ENCODE measurements at regions not wholly inside any gene's neighbourhood (a gene's known extent, or its start where the extent isn't known, plus 50 kb on each side); places are given as distances from the start of the nearest gene placed in this dataset.

DNA sequence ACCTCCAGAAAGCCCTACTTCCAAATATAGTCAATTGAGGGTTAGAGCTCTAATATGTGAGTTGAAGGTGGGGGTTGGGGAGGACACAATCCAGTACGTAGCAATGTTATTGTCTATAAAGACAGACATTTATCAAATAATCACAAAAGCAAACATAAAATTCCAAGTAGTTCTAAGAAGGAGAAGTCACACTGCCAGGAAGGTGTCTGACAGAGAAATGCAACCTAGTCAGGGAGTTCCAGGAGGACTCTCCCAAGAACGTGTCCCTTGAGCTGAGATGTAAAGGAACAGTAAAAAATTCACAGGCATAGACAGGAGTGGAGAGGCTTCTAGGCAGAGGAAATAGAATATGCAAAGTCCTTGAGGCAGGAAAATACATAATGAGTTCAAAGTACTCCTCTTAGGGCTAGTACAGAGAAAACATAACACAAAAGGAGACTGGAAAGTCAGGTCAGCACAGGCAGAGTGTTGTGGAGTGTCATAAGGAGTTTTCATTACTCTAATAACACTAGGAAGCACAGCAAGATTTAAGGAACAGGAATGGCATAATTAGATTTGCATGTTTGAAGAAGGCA lies 277.6 kb upstream of the STT3B start:
- TF ChIP-seq CTCF (IDR thresholded peaks at IDR 0.05), result no peak
- DNase-seq, result no peak
- no peak overlapping the region for H3K4me3 Mint-ChIP-seq
- no peaks in the 10 kb centered on the region for H3K27me3 Mint-ChIP-seq (ENCODE audit: insufficient read depth)
- peaks cover 5% of the 10 kb centered on the region; the same call in 1 of the 2 replicates for H3K36me3 Mint-ChIP-seq (ENCODE audit: low read depth)
- no peaks in the 10 kb centered on the region for H3K9me3 Mint-ChIP-seq
- H3K4me1 Mint-ChIP-seq (ENCODE audit: low read depth), result peaks cover 22% of the 10 kb centered on the region
- no peak overlapping the region for H3K27ac Mint-ChIP-seq

DNA sequence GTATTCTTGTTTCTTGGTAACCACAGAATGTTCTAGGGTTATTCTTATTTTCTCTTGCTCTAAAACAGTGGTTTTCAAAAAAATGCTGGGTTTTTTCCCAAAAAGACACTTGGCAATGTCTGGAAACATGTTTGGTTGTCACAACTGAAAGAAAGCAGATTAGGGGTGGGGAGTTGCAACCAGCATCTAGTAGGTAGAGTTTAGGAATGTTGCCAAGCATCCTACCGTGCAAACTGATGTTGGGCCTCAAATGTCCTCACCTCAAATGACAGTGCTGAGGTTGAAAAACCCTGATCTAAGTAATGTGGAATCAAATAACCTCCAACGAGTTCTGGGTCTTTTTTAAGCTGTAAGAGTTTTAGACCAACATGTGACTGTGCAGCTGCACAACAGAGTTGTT lies 270.5 kb upstream of the STT3B start:
- H3K4me3 Mint-ChIP-seq, result no peak overlapping the region
- H3K36me3 Mint-ChIP-seq (ENCODE audit: low read depth), result no peaks in the 10 kb centered on the region
- H3K9me3 Mint-ChIP-seq, result no peaks in the 10 kb centered on the region
- H3K27ac Mint-ChIP-seq, result no peak overlapping the region
- H3K4me1 Mint-ChIP-seq (ENCODE audit: low read depth), result no peaks in the 10 kb centered on the region
- H3K27me3 Mint-ChIP-seq (ENCODE audit: insufficient read depth), result no peaks in the 10 kb centered on the region
- TF ChIP-seq CTCF (IDR thresholded peaks at IDR 0.05), result no peak
- DNase-seq, result no peak

DNA sequence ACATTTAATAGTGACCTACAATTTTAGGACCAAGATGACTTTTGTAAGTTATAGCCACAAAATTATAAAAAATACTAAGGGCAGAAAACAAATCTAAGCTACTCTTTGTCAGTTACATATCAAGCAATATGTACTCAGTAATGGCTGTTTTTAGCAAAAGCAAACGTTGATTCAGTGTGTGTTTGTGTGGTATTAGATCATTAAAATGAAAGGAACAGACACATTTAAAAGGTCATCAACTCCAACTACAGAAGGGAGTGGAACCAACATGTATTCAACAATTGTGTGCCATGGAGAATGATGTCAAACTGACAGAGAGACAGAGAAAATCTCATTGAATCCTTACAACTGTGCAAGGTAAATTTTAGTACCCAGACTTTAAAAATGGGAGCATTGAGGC lies 268.8 kb upstream of the STT3B start:
- no peaks in the 10 kb centered on the region for H3K4me1 Mint-ChIP-seq (ENCODE audit: low read depth)
- no peak for TF ChIP-seq CTCF (IDR thresholded peaks at IDR 0.05)
- no peaks in the 10 kb centered on the region; the same call in 1 of the 2 replicates for H3K27me3 Mint-ChIP-seq (ENCODE audit: insufficient read depth)
- no peak overlapping the region for H3K27ac Mint-ChIP-seq
- no peak for DNase-seq
- no peak overlapping the region for H3K4me3 Mint-ChIP-seq
- no peaks in the 10 kb centered on the region for H3K9me3 Mint-ChIP-seq
- H3K36me3 Mint-ChIP-seq (ENCODE audit: low read depth), result no peaks in the 10 kb centered on the region

DNA sequence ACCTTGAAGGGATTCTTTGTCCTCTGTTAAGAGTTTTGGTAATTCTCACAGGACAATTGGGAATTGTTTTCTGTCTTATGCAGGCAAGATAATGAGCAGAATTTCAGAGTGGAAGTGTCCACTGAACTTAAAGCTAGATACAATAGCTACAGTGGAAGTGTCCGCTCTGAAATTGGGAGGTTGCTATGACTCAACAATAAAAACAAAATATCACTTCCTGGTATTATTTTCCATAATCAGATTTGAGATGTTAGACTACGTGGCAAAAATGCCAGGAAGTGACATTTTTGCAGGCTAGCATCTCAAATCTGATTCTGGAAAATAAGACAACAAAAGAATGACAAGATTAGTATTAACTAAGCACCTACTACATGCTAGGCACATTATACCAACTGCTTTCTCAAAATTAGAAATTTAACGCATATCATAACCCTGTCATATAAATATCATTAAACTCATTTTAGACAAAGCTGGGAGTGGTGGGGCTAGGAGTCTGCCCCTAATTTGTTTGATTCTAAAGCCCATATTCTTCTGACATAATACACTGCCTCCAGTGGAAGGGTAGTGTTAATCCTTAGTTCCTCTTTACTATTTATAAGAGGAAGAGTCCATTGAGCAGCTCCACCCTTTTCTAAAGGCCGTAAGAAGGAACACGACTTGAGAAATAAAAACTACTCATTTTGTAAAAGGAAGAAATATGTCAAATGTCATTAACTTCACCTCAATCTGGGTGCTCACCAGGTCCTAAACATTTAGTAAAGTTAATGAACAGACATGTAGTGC lies 266.9 kb upstream of the STT3B start:
- H3K27ac Mint-ChIP-seq, result no peak overlapping the region
- no peak for DNase-seq
- no peak for TF ChIP-seq CTCF (IDR thresholded peaks at IDR 0.05)
- H3K4me1 Mint-ChIP-seq (ENCODE audit: low read depth), result no peaks in the 10 kb centered on the region
- no peaks in the 10 kb centered on the region for H3K9me3 Mint-ChIP-seq
- H3K27me3 Mint-ChIP-seq (ENCODE audit: insufficient read depth), result no peaks in the 10 kb centered on the region; the same call in 1 of the 2 replicates
- H3K36me3 Mint-ChIP-seq (ENCODE audit: low read depth), result no peaks in the 10 kb centered on the region
- no peak overlapping the region for H3K4me3 Mint-ChIP-seq

GRCh38 chr3:31268868-31269267 lies 263.9 kb upstream of the STT3B start:
- no peaks in the 10 kb centered on the region for H3K9me3 Mint-ChIP-seq
- no peaks in the 10 kb centered on the region for H3K36me3 Mint-ChIP-seq (ENCODE audit: low read depth)
- no peak for TF ChIP-seq CTCF (IDR thresholded peaks at IDR 0.05)
- DNase-seq, result no peak
- peaks cover 2% of the 10 kb centered on the region for H3K4me1 Mint-ChIP-seq (ENCODE audit: low read depth)
- no peak overlapping the region for H3K27ac Mint-ChIP-seq
- H3K27me3 Mint-ChIP-seq (ENCODE audit: insufficient read depth), result no peaks in the 10 kb centered on the region; the same call in 1 of the 2 replicates
- H3K4me3 Mint-ChIP-seq, result no peak overlapping the region
